ENCODE measurements at regions not wholly inside any gene's neighbourhood (a gene's known extent, or its start where the extent isn't known, plus 50 kb on each side); places are given as distances from the start of the nearest gene placed in this dataset.
"Not testable (repeated sequence)": the region's sequence is repeated elsewhere in the genome, so short reads cannot be mapped to it uniquely, and the experiment has no call there.

GRCh38 chr6:50958148-50958697 is 139.6 kb downstream of the TFAP2B start:
- in situ Hi-C loops (cut with HindIII; ENCODE audit: low sequenced_read_pairs), result no loop called here
- no peak for DNase-seq (ENCODE audit: low spot score)

GRCh38 chr6:50959081-50959641 is 140.5 kb downstream of the TFAP2B start:
- in situ Hi-C loops (cut with HindIII; ENCODE audit: low sequenced_read_pairs), result no loop called here
- DNase-seq (ENCODE audit: low spot score), result no peak

- no peak for DNase-seq (ENCODE audit: low spot score)
- in situ Hi-C loops (cut with HindIII; ENCODE audit: low sequenced_read_pairs), result no loop called here
Measured at GRCh38 chr6:50961611-50962010, 142.9 kb downstream of the TFAP2B start.

- no peak for DNase-seq (ENCODE audit: low spot score)
- in situ Hi-C loops (cut with HindIII; ENCODE audit: low sequenced_read_pairs), result no loop called here
Measured at GRCh38 chr6:50962213-50962759, 143.6 kb downstream of the TFAP2B start.

GRCh38 chr6:50963952-50964351 is 145.3 kb downstream of the TFAP2B start:
- in situ Hi-C loops (cut with HindIII; ENCODE audit: low sequenced_read_pairs), result no loop called here
- DNase-seq (ENCODE audit: low spot score), result no peak

- no peak for DNase-seq (ENCODE audit: low spot score)
- in situ Hi-C loops (cut with HindIII; ENCODE audit: low sequenced_read_pairs), result no loop called here
Measured at GRCh38 chr6:50965495-50965894, 146.8 kb downstream of the TFAP2B start.

GRCh38 chr6:50966532-50966931 is 147.9 kb downstream of the TFAP2B start:
- in situ Hi-C loops (cut with HindIII; ENCODE audit: low sequenced_read_pairs), result no loop called here
- DNase-seq (ENCODE audit: low spot score), result no peak

GRCh38 chr6:50966986-50967385 is 148.3 kb downstream of the TFAP2B start:
- no peak for DNase-seq (ENCODE audit: low spot score)
- in situ Hi-C loops (cut with HindIII; ENCODE audit: low sequenced_read_pairs), result no loop called here

- in situ Hi-C loops (cut with HindIII; ENCODE audit: low sequenced_read_pairs); DNase-seq (ENCODE audit: low spot score): not testable (repeated sequence)
Measured at GRCh38 chr6:50968246-50968645, 149.6 kb downstream of the TFAP2B start.

- in situ Hi-C loops (cut with HindIII; ENCODE audit: low sequenced_read_pairs), result no loop called here
Measured at GRCh38 chr6:50970908-50971307, 152.2 kb downstream of the TFAP2B start.

GRCh38 chr6:50973464-50973863 is 154.8 kb downstream of the TFAP2B start:
- DNase-seq (ENCODE audit: low spot score), result no peak
- in situ Hi-C loops (cut with HindIII; ENCODE audit: low sequenced_read_pairs), result no loop called here

More at GRCh38 chr6:50970908-50971307, 152.2 kb downstream of the TFAP2B start:
- DNase-seq (ENCODE audit: low spot score), result no peak

GRCh38 chr6:50974319-50974718 is 155.6 kb downstream of the TFAP2B start:
- DNase-seq (ENCODE audit: low spot score), result no peak
- in situ Hi-C loops (cut with HindIII; ENCODE audit: low sequenced_read_pairs), result no loop called here

GRCh38 chr6:50975216-50975615 is 156.5 kb downstream of the TFAP2B start:
- in situ Hi-C loops (cut with HindIII; ENCODE audit: low sequenced_read_pairs), result no loop called here
- DNase-seq (ENCODE audit: low spot score), result no peak

- DNase-seq (ENCODE audit: low spot score), result no peak
- in situ Hi-C loops (cut with HindIII; ENCODE audit: low sequenced_read_pairs), result no loop called here
Measured at GRCh38 chr6:50976907-50977306, 158.2 kb downstream of the TFAP2B start.

GRCh38 chr6:50977796-50978195 is 159.1 kb downstream of the TFAP2B start:
- in situ Hi-C loops (cut with HindIII; ENCODE audit: low sequenced_read_pairs), result no loop called here

GRCh38 chr6:50978380-50979170 is 159.9 kb downstream of the TFAP2B start:
- DNase-seq (ENCODE audit: low spot score), result no peak
- in situ Hi-C loops (cut with HindIII; ENCODE audit: low sequenced_read_pairs), result no loop called here

More at GRCh38 chr6:50977796-50978195, 159.1 kb downstream of the TFAP2B start:
- DNase-seq (ENCODE audit: low spot score), result no peak

- no peak for DNase-seq (ENCODE audit: low spot score)
- in situ Hi-C loops (cut with HindIII; ENCODE audit: low sequenced_read_pairs), result no loop called here
Measured at GRCh38 chr6:50979171-50979525, 160.5 kb downstream of the TFAP2B start.

- in situ Hi-C loops (cut with HindIII; ENCODE audit: low sequenced_read_pairs), result no loop called here
- DNase-seq (ENCODE audit: low spot score), result no peak
Measured at GRCh38 chr6:50984135-50984534, 165.5 kb downstream of the TFAP2B start.

- in situ Hi-C loops (cut with HindIII; ENCODE audit: low sequenced_read_pairs), result no loop called here
- DNase-seq (ENCODE audit: low spot score), result no peak
Measured at GRCh38 chr6:50986319-50986718, 167.6 kb downstream of the TFAP2B start.

- in situ Hi-C loops (cut with HindIII; ENCODE audit: low sequenced_read_pairs), result no loop called here
Measured at GRCh38 chr6:50989123-50989522, 170.5 kb downstream of the TFAP2B start.

More at GRCh38 chr6:50989123-50989522, 170.5 kb downstream of the TFAP2B start:
- DNase-seq (ENCODE audit: low spot score), result no peak
